ENCODE measurements at regions not wholly inside any gene's neighbourhood (a gene's known extent, or its start where the extent isn't known, plus 50 kb on each side); places are given as distances from the start of the nearest gene placed in this dataset.

DNA sequence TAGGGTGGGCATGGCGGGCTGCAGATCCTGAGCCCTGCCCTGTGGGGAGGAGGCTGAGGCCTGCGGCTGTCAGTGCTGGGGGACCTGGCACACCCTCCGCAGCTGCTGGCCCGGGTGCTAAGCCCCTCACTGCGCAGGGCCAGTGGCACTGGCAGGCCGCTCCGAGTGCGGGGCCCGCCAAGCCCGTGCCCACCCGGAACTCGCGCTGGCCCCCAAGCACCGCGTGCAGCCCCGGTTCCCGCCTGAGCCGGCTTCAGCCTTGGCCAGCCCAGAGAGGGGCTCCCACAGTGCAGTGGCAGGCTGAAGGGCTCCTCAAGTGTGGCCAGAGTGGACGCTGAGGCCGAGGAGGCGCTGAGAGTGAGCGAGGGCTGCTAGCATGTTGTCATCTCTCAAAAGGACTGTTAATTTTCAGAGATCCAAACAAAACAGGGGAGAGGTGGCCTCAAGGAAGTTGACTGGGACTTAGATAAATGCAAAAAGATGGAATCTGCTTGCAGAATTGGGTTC, 74.5 kb upstream of the RBM24 start:
- TF ChIP-seq MXI1 (IDR thresholded peaks at IDR 0.05; ENCODE audit: low read depth, low read length) (no peak), PHF8 (IDR thresholded peaks at IDR 0.05; ENCODE audit: borderline replicate concordance, low read length) (no peak), MAFG (tag; conservative IDR thresholded peaks at IDR 0.05) (no peak), SPI1 (IDR thresholded peaks at IDR 0.05; ENCODE audit: borderline replicate concordance, low read depth, low read length) (no peak), POLR2A (conservative IDR thresholded peaks at IDR 0.05) (no peak), ESRRA (IDR thresholded peaks at IDR 0.05; ENCODE audit: borderline replicate concordance, low read depth) (no peak), RAD21 (CRISPR knock-in tag; conservative IDR thresholded peaks at IDR 0.05 in 1 of 2, IDR thresholded peaks at IDR 0.05 in 1 of 2) (no peak), NFYB (IDR thresholded peaks at IDR 0.05; ENCODE audit: extremely low read depth, insufficient read length) (no peak)
- TF ChIP-seq, protein P1, sequence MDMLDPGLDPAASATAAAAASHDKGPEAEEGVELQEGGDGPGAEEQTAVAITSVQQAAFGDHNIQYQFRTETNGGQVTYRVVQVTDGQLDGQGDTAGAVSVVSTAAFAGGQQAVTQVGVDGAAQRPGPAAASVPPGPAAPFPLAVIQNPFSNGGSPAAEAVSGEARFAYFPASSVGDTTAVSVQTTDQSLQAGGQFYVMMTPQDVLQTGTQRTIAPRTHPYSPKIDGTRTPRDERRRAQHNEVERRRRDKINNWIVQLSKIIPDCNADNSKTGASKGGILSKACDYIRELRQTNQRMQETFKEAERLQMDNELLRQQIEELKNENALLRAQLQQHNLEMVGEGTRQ (CRISPR knock-in tag; IDR thresholded peaks at IDR 0.05) = no peak
- TF ChIP-seq, protein P2, sequence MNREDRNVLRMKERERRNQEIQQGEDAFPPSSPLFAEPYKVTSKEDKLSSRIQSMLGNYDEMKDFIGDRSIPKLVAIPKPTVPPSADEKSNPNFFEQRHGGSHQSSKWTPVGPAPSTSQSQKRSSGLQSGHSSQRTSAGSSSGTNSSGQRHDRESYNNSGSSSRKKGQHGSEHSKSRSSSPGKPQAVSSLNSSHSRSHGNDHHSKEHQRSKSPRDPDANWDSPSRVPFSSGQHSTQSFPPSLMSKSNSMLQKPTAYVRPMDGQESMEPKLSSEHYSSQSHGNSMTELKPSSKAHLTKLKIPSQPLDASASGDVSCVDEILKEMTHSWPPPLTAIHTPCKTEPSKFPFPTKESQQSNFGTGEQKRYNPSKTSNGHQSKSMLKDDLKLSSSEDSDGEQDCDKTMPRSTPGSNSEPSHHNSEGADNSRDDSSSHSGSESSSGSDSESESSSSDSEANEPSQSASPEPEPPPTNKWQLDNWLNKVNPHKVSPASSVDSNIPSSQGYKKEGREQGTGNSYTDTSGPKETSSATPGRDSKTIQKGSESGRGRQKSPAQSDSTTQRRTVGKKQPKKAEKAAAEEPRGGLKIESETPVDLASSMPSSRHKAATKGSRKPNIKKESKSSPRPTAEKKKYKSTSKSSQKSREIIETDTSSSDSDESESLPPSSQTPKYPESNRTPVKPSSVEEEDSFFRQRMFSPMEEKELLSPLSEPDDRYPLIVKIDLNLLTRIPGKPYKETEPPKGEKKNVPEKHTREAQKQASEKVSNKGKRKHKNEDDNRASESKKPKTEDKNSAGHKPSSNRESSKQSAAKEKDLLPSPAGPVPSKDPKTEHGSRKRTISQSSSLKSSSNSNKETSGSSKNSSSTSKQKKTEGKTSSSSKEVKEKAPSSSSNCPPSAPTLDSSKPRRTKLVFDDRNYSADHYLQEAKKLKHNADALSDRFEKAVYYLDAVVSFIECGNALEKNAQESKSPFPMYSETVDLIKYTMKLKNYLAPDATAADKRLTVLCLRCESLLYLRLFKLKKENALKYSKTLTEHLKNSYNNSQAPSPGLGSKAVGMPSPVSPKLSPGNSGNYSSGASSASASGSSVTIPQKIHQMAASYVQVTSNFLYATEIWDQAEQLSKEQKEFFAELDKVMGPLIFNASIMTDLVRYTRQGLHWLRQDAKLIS (CRISPR knock-in tag; IDR thresholded peaks at IDR 0.05) = no peak
- TF ChIP-seq, protein P3, sequence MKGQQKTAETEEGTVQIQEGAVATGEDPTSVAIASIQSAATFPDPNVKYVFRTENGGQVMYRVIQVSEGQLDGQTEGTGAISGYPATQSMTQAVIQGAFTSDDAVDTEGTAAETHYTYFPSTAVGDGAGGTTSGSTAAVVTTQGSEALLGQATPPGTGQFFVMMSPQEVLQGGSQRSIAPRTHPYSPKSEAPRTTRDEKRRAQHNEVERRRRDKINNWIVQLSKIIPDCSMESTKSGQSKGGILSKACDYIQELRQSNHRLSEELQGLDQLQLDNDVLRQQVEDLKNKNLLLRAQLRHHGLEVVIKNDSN (CRISPR knock-in tag; IDR thresholded peaks at IDR 0.05) = no peak
- TF ChIP-seq, protein P4, sequence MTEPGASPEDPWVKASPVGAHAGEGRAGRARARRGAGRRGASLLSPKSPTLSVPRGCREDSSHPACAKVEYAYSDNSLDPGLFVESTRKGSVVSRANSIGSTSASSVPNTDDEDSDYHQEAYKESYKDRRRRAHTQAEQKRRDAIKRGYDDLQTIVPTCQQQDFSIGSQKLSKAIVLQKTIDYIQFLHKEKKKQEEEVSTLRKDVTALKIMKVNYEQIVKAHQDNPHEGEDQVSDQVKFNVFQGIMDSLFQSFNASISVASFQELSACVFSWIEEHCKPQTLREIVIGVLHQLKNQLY (CRISPR knock-in tag; conservative IDR thresholded peaks at IDR 0.05) = no peak
- TF ChIP-seq, protein P5, sequence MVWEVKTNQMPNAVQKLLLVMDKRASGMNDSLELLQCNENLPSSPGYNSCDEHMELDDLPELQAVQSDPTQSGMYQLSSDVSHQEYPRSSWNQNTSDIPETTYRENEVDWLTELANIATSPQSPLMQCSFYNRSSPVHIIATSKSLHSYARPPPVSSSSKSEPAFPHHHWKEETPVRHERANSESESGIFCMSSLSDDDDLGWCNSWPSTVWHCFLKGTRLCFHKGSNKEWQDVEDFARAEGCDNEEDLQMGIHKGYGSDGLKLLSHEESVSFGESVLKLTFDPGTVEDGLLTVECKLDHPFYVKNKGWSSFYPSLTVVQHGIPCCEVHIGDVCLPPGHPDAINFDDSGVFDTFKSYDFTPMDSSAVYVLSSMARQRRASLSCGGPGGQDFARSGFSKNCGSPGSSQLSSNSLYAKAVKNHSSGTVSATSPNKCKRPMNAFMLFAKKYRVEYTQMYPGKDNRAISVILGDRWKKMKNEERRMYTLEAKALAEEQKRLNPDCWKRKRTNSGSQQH (CRISPR knock-in tag; IDR thresholded peaks at IDR 0.05) = no peak
- TF ChIP-seq, protein P6, sequence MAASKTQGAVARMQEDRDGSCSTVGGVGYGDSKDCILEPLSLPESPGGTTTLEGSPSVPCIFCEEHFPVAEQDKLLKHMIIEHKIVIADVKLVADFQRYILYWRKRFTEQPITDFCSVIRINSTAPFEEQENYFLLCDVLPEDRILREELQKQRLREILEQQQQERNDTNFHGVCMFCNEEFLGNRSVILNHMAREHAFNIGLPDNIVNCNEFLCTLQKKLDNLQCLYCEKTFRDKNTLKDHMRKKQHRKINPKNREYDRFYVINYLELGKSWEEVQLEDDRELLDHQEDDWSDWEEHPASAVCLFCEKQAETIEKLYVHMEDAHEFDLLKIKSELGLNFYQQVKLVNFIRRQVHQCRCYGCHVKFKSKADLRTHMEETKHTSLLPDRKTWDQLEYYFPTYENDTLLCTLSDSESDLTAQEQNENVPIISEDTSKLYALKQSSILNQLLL (CRISPR knock-in tag; IDR thresholded peaks at IDR 0.05; ENCODE audit: borderline replicate concordance) = no peak
